HG03108 (cell line): ENCODE measurements at regions not wholly inside any gene's neighbourhood (a gene's known extent, or its start where the extent isn't known, plus 50 kb on each side); places are given as distances from the start of the nearest gene placed in this dataset.

Source experiments
- ATAC-seq: cut with Tn5 transposase; IDR thresholded peaks from one replicate; pipeline ENCODE4 v1.9.1; 2021; ENCODE audit warnings: moderate library complexity; ENCODE audit not compliant: unreplicated experiment

DNA sequence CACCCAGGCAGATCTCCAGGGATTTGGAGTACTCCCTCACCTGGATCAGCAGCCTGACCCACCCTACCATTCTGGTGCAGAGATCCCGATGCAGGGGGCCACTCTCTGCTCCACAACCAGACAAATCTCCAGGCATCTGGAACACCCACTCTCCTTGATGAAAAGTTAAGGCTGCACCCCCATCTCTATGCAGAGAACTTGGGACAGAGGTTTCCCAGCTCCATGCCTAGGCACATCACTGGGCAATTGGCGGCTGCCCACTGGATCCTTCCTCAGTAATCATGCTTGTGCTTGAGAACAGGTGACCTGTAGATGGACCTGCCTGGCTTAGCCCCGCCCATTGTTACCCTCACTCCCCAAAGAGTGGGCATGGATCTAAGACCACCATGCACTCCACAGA lies 624.9 kb downstream of the CBLN2 start:
- no peak for ATAC-seq

DNA sequence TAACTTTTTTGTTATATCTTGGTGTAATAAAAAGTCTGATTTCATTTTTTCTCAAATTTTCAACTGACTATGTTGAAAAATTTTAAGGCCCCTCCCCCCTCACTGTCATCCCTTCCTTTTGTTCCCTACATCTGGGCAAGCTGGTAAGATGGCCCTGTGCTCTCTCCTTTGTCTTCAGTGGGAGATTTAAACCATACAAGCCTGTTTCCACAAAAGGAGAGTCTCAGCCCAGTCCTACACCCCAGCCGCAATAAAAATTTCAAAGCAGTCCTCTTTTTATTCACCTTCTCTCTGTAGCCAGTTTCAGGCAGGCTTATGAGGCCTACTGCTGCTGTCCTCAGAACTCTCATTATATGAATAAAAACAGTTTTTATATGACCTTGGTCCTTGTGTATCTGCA lies 630.5 kb downstream of the CBLN2 start:
- no peak for ATAC-seq

- no peak for ATAC-seq
Measured at GRCh38 chr18:71902482-71902881, 641.7 kb downstream of the CBLN2 start.

DNA sequence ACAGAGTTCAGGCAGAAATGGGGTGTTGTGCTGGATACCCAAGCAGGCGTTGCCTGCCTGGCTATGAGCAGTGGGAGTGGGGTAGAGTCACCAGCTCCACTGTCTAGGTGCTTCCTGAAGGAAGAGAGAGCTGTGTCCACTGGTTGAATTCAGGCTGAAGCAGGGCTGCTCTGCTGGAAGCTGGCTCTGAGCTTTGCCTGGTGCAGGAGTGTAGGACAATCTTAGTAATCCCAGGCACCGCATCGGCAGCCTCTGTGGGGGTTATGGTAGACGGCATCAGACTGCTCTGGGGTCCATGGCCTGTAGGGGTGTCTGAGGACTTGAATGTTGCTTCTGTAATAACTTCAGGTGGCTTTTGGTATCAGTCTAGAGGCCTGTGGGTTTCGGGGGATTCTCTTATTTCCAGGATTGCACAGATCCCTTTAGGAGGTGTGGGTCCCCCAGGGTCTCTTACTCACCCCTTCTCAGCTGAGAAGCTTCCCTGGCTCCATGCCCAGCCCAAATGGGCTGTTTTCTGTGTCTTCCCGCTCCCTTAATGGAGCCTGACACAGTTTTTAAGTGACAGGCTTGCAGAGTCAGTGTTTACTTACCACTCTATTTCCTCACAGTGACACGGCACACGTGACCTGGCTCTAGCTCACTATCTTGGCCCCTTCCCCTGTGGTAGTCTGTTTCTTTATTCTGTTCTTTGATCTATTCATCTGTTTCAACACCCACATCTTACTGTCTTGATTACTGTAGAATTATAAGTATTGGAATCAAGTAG lies 644.3 kb downstream of the CBLN2 start:
- no peak for ATAC-seq

DNA sequence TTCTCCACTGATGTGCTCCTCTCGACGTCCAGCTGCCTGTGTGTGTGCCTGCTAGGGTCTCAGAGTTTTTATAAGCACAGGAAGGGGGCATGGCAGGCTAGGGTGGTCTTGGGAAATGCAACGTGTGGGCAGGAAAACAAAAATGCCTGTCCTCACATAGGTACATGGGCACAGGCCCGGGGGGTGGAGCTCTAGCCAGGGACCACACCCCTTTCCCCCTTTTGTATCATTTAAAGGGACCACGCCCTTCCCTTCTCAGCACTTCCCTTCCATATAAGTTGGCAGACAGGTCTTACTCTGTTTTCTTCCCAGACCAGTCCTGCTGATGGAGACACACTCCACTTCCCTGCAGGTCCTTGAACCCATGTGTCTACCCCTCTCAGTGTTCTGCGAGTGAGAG lies 645.0 kb downstream of the CBLN2 start:
- no peak for ATAC-seq

GRCh38 chr18:71887509-71887908 lies 656.6 kb downstream of the CBLN2 start:
- no peak for ATAC-seq

- ATAC-seq: no peak
Measured at GRCh38 chr18:71878226-71878625, 665.9 kb downstream of the CBLN2 start.

GRCh38 chr18:71873695-71874094 lies 670.4 kb downstream of the CBLN2 start:
- no peak for ATAC-seq

DNA sequence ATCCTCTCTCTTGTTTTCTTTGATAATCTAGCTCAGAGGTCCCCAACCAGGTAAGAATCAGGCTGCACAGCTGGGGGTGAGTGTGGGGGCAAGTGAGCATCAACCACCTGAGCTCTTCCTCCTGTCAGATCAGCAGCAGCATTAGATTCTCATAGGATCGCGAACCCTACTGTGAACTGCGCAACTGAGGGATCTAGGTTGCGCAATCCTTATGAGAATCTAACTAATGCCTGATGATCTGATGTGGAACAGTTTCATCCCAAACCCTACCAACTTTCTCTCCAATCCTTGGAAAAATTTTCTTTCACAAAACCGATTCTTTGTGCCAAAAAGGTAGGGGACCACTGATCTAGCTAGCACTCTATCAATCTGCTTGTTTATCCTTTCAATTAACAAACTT lies 678.3 kb downstream of the CBLN2 start:
- no peak for ATAC-seq

DNA sequence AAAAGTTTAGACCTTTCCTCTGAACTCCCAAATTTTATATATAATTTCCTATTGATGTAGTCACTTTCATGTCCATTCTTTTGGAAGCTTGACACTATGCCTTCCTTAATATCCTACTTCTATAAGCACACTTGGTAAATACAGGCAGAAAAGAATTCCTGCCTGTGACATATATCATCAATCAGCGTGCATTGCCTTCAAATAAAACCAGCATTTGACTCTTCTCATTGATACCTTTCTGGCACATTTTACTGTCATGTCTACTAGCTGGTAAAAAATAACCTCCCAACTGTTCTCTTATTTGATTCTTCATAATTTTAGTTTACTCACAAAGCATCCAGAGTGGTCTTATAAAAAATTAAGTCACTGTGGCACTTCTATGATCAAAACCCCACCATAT lies 693.5 kb downstream of the CBLN2 start:
- ATAC-seq: no peak

GRCh38 chr18:71849407-71849806 lies 694.7 kb downstream of the CBLN2 start:
- ATAC-seq: no peak

DNA sequence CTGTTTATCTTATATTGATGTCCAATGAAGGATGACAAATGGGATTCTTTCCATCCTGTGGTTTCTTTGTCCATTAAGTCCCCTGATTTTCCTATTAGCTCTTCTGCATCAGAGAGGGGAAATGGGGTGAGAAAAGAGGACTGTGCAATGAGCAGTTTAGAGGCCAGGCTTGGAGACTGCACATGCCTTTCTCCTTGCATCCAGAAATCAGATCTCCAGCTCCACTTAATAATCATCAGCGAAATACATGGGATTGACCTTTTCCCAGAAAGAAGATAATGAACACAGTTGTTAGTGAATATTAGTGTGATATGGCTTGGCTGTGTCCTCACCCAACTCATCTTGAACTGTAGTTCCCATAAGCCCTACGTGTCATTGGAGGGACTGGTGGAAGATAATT lies 697.4 kb downstream of the CBLN2 start:
- ATAC-seq: no peak

GRCh38 chr18:71844814-71845213 lies 699.3 kb downstream of the CBLN2 start:
- ATAC-seq: no peak

- no peak for ATAC-seq
Measured at GRCh38 chr18:71842666-71843065, 701.5 kb downstream of the CBLN2 start.

DNA sequence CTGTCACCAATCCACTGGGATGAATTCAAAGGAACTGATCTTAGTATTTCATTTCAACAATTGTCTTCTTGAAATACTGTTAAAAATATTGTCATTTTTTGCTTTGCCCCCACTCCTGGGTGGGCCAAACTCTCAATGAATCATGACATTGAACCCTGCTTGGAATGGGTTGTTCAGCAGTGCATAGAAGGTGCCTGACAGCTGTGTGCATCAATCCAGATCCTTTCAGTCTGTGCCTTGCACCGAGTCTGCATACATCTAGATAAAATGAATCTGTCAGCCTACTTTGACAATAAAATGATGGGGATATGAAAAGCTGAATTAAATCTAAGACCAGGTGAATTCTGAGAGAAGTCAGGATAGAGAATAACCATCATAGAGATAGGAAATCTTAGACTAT lies 706.6 kb downstream of the CBLN2 start:
- no peak for ATAC-seq

GRCh38 chr18:71832946-71833617 lies 711.1 kb downstream of the CBLN2 start:
- no peak for ATAC-seq

- no peak for ATAC-seq
Measured at GRCh38 chr18:71831039-71831438, 713.1 kb downstream of the CBLN2 start.

DNA sequence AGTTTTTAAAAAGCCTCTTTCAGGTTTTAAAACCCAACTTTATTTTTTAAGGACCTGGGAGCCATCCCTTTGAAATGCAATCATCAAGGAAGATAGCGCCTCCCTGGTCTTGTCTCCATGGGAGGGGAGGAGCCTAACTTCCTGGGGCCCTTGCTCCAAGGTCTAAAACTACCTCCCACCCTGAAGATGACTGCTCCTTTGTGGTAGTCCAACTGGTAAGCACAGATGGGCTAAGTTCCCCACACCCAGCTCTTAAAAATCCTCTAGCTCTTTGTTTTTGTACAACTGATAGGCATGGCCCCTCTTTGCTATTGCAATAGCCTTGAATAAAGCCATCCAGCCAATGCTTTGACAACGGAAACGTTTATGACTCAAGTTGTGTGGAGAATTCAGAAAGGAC lies 716.8 kb downstream of the CBLN2 start:
- ATAC-seq: no peak

- ATAC-seq: no peak
Measured at GRCh38 chr18:71815305-71815704, 728.8 kb downstream of the CBLN2 start.

- ATAC-seq: no peak
Measured at GRCh38 chr18:71809711-71810110, 734.4 kb downstream of the CBLN2 start.

DNA sequence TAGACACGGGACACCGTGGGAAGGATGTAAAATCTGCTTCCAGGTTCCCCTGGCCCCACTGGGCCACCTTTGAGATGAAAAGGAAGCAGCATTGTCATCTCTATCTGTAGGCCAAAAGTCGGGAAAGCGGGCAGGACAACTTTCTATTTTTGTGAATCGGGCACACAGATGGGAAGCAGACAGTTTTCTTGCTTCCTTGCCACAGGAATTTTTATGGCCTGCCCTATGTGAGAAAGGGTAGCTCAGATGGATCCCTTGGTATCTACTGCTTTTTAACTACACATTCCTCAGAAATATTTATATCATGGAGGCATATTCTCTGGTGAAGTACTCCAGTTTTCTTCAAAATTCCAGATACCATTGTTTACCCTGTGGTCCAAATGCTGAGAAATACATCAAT lies 735.5 kb downstream of the CBLN2 start:
- ATAC-seq: no peak

DNA sequence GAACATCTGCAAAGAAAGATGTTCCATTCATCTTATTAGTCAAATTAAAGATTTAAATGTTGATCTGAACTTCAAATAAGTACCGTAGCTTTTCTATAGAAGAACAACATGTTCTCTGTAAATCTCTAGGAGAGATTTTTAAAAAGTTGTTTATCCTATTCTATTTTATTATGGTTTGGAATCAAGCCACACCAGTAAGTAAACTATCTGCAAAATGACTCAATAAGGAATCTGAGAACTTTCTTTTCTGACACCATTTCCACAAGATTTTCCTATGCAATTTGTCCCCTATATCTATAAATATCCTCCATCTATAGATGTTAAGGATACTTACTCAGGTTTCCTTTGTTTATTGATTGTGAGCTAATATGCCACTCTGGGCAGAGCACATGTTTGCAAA lies 736.6 kb downstream of the CBLN2 start:
- ATAC-seq: no peak
